K562 (cell line): ENCODE measurements at regions not wholly inside any gene's neighbourhood (a gene's known extent, or its start where the extent isn't known, plus 50 kb on each side); places are given as distances from the start of the nearest gene placed in this dataset.

Source experiments
- TF ChIP-seq, protein P1 (sequence below), 3 experiments: IDR thresholded peaks in 2 of 3; conservative IDR thresholded peaks in 1 of 3; 2 replicates each; pipeline ENCODE4 v1.5.1; 2011 to 2012; ENCODE audit warnings: low read length in 3 of 3, mild to moderate bottlenecking in 3 of 3, control low read depth in 2 of 3, improper control_type of control experiment in 1 of 3, inconsistent platforms in 1 of 3, low read depth in 1 of 3, mixed read lengths in 1 of 3, moderate library complexity in 1 of 3; ENCODE audit not compliant: insufficient read depth in 2 of 3
- TF ChIP-seq, protein P2 (sequence below), 2 experiments: IDR thresholded peaks; 2 replicates each; pipeline ENCODE4 v1.6.1; 2011; ENCODE audit warnings: borderline replicate concordance in 1 of 2, control low read depth in 1 of 2, low read depth in 1 of 2, low read length in 1 of 2, mild to moderate bottlenecking in 1 of 2, mixed read lengths in 1 of 2, moderate library complexity in 1 of 2; ENCODE audit not compliant: insufficient read depth in 1 of 2, insufficient read length in 1 of 2, poor library complexity in 1 of 2, severe bottlenecking in 1 of 2; ENCODE audit errors: extremely low read depth in 1 of 2

DNA sequence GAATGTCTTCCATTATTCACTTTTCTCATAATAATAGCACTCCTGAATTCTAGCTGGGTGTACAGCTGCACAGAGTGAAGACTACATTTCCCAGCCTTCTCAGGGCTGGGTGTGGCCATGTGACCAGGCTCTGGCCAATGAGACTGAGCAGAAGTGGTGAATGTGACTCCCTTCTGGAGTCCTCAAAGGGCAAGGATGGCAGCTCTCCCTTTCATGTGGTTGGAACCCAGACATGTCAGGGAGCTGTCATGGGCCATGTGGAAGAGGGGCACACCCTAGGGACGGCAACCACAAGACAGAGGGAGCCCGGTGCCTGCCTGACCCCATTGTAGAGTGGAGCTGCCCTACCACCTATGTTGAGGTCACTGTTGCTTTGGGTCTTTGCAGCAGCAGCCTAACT is 312.8 kb upstream of the SULF2 start:
- TF ChIP-seq, protein P1, sequence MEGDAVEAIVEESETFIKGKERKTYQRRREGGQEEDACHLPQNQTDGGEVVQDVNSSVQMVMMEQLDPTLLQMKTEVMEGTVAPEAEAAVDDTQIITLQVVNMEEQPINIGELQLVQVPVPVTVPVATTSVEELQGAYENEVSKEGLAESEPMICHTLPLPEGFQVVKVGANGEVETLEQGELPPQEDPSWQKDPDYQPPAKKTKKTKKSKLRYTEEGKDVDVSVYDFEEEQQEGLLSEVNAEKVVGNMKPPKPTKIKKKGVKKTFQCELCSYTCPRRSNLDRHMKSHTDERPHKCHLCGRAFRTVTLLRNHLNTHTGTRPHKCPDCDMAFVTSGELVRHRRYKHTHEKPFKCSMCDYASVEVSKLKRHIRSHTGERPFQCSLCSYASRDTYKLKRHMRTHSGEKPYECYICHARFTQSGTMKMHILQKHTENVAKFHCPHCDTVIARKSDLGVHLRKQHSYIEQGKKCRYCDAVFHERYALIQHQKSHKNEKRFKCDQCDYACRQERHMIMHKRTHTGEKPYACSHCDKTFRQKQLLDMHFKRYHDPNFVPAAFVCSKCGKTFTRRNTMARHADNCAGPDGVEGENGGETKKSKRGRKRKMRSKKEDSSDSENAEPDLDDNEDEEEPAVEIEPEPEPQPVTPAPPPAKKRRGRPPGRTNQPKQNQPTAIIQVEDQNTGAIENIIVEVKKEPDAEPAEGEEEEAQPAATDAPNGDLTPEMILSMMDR (IDR thresholded peaks at IDR 0.05 in 2 of 3, conservative IDR thresholded peaks at IDR 0.05 in 1 of 3; ENCODE audit: insufficient read depth in 2 of 3, low read depth in 1 of 3, low read length in 3 of 3), result no peak
- TF ChIP-seq, protein P2, sequence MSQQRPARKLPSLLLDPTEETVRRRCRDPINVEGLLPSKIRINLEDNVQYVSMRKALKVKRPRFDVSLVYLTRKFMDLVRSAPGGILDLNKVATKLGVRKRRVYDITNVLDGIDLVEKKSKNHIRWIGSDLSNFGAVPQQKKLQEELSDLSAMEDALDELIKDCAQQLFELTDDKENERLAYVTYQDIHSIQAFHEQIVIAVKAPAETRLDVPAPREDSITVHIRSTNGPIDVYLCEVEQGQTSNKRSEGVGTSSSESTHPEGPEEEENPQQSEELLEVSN (IDR thresholded peaks at IDR 0.05; ENCODE audit: borderline replicate concordance in 1 of 2, extremely low read depth in 1 of 2, insufficient read depth in 1 of 2, insufficient read length in 1 of 2, low read depth in 1 of 2, low read length in 1 of 2, poor library complexity in 1 of 2, severe bottlenecking in 1 of 2), result no peak
